HEK293T (cell line): ENCODE measurements at regions not wholly inside any gene's neighbourhood (a gene's known extent, or its start where the extent isn't known, plus 50 kb on each side); places are given as distances from the start of the nearest gene placed in this dataset.

ENCODE experiments used
- CTCF ChIA-PET: fragments of 350-600 bp; formaldehyde crosslinking; extraction: SDS; loops from one replicate; lab custom pipeline; 2021; ENCODE audit warnings: antibody characterized with exemption, inconsistent platforms; lab: Yijun Ruan, JAX
- POLR2A ChIA-PET: fragments of 350-600 bp; formaldehyde crosslinking; extraction: SDS; loops from one replicate; lab custom pipeline; 2020; ENCODE audit warnings: antibody characterized with exemption, inconsistent platforms; lab: Yijun Ruan, JAX
- DNase-seq: peaks from one replicate; pipeline ENCODE4 v3.0.0; 2012; ENCODE audit warnings: mixed read lengths; ENCODE audit errors: extremely low spot score
- ARNT ChIP-seq: fragments of 450-650 bp; IDR thresholded peaks from 2 replicates; pipeline ENCODE4 v1.6.1; 2017; ENCODE audit warnings: mild to moderate bottlenecking
- BHLHE40 ChIP-seq: fragments of 450-650 bp; IDR thresholded peaks from 2 replicates; pipeline ENCODE4 v1.6.1; 2016; ENCODE audit warnings: mild to moderate bottlenecking, moderate library complexity, borderline replicate concordance
- CTBP1 ChIP-seq: fragments of 450-650 bp; IDR thresholded peaks from 2 replicates; pipeline ENCODE4 v1.6.1; 2016; ENCODE audit warnings: borderline replicate concordance
- ELF4 ChIP-seq: fragments of 450-650 bp; IDR thresholded peaks from 2 replicates; pipeline ENCODE4 v1.6.1; 2017; ENCODE audit warnings: antibody characterized with exemption
- FOXA1 ChIP-seq: fragments of 450-650 bp; IDR thresholded peaks from 2 replicates; pipeline ENCODE4 v1.6.1; 2016; ENCODE audit warnings: mild to moderate bottlenecking
- FOXK2 ChIP-seq: fragments of 450-650 bp; IDR thresholded peaks from 2 replicates; pipeline ENCODE4 v1.6.1; 2016; ENCODE audit warnings: mild to moderate bottlenecking
- FOXM1 ChIP-seq: fragments of 450-650 bp; IDR thresholded peaks from 2 replicates; pipeline ENCODE4 v1.6.1; 2017; ENCODE audit warnings: mild to moderate bottlenecking, borderline replicate concordance
- HDGF ChIP-seq: fragments of 450-650 bp; IDR thresholded peaks from 2 replicates; pipeline ENCODE4 v1.6.1; 2017; ENCODE audit warnings: antibody characterized with exemption, borderline replicate concordance
- L3MBTL2 ChIP-seq: fragments of 450-650 bp; conservative IDR thresholded peaks from 2 replicates; pipeline ENCODE4 v1.6.1; 2016; ENCODE audit warnings: mild to moderate bottlenecking
- LEF1 ChIP-seq: fragments of 450-650 bp; IDR thresholded peaks from 2 replicates; pipeline ENCODE4 v1.6.1; 2017; ENCODE audit warnings: mild to moderate bottlenecking, borderline replicate concordance
- NFRKB ChIP-seq: fragments of 450-650 bp; IDR thresholded peaks from 2 replicates; pipeline ENCODE4 v1.6.1; 2016; ENCODE audit warnings: mild to moderate bottlenecking, moderate library complexity
- SP1 ChIP-seq: fragments of 450-650 bp; IDR thresholded peaks from 2 replicates; pipeline ENCODE4 v1.6.1; 2017
- SUZ12 ChIP-seq: fragments of 450-650 bp; IDR thresholded peaks from 2 replicates; pipeline ENCODE4 v1.6.1; 2016; ENCODE audit warnings: mild to moderate bottlenecking
- TARDBP ChIP-seq: fragments of 450-650 bp; IDR thresholded peaks from 2 replicates; pipeline ENCODE4 v1.6.1; 2016
- ZNF384 ChIP-seq: fragments of 450-650 bp; IDR thresholded peaks from 2 replicates; pipeline ENCODE4 v1.6.1; 2016
- TF ChIP-seq, protein P1 (sequence below): fragments of 450-650 bp; IDR thresholded peaks from 2 replicates; pipeline ENCODE4 v1.6.1; 2016

DNA sequence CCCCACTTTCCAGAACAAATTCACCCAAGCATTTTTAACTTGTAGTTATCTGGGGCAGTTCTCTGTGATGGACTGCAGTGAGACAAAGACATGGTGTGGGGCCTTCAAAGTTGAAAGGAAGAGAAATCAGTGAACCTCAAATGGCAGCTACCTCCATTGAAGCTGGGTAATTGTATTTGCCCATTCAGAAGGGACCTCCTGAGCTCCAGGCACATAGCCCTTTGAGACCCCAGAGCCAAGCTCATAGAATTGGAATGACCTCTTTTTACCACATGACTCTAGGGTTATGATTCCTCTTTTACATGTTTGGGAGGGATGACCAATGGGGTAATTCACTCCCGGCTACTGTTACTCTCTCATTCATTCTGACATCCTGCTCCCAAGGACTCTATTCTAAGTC, 368.4 kb upstream of the ITGA1 start:
- TF ChIP-seq SUZ12 (no peak), ZNF384 (no peak)
- ChIA-PET POLR2A (no interaction called here), CTCF (no interaction called here)
- no peak for DNase-seq

DNA sequence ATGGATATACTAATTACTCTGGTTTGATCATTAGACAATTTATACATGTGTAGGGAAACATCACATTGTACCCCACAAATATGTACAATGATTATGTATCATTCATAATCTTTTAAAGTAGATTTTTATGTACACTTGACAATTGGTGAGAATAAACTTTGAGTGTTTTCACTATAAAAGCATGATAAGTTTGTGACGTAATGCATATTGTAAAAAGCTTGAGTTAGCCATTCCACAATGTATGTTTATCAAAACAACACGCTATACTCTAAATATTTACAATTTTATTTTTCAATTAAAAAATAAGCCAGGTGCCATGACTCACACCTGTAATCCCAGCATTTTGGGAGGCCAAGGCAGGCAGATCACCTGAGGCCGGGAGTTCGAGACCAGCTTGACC, 360.1 kb upstream of the ITGA1 start:
- TF ChIP-seq TARDBP (no peak), NFRKB (no peak), CTBP1 (no peak), FOXM1 (no peak), L3MBTL2 (no peak)
- CTCF ChIA-PET = no interaction called here

DNA sequence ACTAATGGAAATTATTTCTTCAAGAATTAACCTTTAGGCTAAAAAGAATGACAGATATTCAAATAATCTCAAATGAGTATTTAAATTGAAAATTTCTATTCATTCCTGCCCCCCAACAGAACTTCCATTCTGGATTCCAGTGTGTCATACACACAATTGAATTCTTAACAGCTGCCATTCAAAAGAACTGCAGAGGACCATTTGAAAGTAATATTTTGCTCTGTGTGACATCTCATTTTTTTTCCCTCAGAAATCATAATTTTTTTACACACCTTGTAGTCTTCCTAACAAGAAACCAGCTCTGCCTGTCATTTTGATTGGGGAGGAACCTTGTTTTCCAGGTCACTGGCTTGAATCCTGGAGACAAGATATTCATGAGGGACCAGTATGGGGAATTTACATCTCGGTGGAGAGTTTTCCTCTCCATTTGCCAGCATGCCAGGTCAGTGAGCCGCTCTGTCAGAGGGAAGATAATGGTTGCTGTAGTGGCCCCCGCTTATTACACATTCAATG, 358.7 kb upstream of the ITGA1 start:
- CTCF ChIA-PET = no interaction called here
- POLR2A ChIA-PET = no interaction called here
- no peak for DNase-seq
- TF ChIP-seq L3MBTL2 (no peak), HDGF (no peak), CTBP1 (no peak), FOXM1 (no peak), ARNT (no peak), BHLHE40 (no peak), LEF1 (no peak), SP1 (no peak), NFRKB (no peak), SUZ12 (no peak), FOXK2 (no peak), ZNF384 (no peak), ELF4 (no peak)
- TF ChIP-seq, protein P1, sequence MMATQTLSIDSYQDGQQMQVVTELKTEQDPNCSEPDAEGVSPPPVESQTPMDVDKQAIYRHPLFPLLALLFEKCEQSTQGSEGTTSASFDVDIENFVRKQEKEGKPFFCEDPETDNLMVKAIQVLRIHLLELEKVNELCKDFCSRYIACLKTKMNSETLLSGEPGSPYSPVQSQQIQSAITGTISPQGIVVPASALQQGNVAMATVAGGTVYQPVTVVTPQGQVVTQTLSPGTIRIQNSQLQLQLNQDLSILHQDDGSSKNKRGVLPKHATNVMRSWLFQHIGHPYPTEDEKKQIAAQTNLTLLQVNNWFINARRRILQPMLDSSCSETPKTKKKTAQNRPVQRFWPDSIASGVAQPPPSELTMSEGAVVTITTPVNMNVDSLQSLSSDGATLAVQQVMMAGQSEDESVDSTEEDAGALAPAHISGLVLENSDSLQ = no peak

More for the DNA sequence above, 360.1 kb upstream of the ITGA1 start:
- POLR2A ChIA-PET = no interaction called here
- no peak for DNase-seq

DNA sequence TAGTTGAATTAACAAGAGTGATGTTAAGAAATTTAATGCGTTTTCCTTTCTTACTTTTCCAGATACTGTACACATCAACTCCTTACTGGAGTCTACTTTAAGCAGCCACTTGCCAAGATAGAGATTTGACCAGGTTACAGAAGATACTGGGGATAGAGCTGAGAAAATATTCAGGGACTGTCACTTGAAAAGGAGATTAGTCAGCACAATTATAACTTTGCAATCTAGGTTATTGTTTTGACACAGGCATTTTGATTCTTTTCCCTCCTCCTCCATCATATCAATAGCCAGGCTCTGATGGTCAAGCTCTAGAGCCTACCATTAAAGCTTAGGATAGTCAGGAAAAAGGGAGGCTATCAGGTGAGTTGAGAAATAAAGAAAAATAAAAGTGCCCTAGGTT, 345.9 kb upstream of the ITGA1 start:
- POLR2A ChIA-PET = no interaction called here
- TF ChIP-seq FOXK2 = no peak
- TF ChIP-seq CTBP1 = no peak
- no peak for TF ChIP-seq HDGF
- TF ChIP-seq LEF1 = no peak
- no peak for TF ChIP-seq BHLHE40
- no peak for TF ChIP-seq ZNF384
- TF ChIP-seq, protein P1 = no peak
- no peak for TF ChIP-seq SUZ12
- no peak for TF ChIP-seq FOXM1
- TF ChIP-seq L3MBTL2 = no peak
- no peak for TF ChIP-seq ARNT
- TF ChIP-seq NFRKB = no peak
- no peak for TF ChIP-seq FOXA1
- no peak for TF ChIP-seq TARDBP
- TF ChIP-seq ELF4 = no peak
- TF ChIP-seq SP1 = no peak
- DNase-seq = no peak
- CTCF ChIA-PET = no interaction called here

DNA sequence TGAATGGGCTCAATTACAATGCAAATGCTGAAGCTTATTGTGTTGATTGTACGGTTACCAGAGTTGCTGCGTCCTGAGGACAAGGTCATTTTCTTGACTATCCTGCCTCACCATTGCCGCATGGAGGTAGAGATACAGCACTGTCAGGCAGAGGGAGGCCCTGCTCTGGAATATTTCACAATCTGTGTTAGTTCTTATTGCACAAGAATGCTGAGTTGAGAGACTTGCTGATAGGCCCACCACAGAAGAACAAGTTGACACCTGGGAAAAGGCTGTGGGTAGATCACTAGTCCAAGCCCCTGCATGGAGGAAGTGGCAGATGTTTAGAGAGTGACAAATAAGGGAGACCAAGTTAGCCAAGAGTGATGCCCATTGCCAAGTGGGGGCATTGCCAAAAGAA, 344.5 kb upstream of the ITGA1 start:
- CTCF ChIA-PET = no interaction called here
- DNase-seq = no peak
- no peak for TF ChIP-seq ARNT
- no peak for TF ChIP-seq ZNF384
- no peak for TF ChIP-seq TARDBP
- TF ChIP-seq CTBP1 = no peak
- TF ChIP-seq, protein P1 = no peak
- no peak for TF ChIP-seq SUZ12
- TF ChIP-seq FOXM1 = no peak
- TF ChIP-seq FOXK2 = no peak
- TF ChIP-seq L3MBTL2 = no peak
- no peak for TF ChIP-seq LEF1
- TF ChIP-seq NFRKB = no peak
- no peak for TF ChIP-seq FOXA1
- no peak for TF ChIP-seq SP1
- TF ChIP-seq ELF4 = no peak
- no peak for TF ChIP-seq BHLHE40
- POLR2A ChIA-PET = no interaction called here

DNA sequence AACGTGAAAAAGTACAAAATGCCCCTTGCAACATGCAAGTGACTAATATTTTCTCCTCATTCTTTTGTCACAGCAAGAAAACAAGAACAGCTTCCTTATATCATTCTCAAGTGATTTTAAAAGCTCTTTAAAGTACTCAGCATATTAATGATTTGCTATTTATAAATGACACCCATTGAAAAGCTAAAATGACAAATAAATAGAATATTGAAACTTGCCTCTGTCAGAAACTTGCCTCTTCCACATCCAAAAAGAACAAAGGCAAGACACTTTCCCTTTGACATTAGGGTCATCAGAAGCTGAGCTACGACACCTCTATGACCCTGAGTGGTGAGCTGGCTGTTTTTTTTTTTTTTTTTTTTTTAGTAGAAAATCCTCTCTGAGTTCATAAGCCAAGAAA, 339.6 kb upstream of the ITGA1 start:
- ChIA-PET POLR2A (no interaction called here), CTCF (interaction anchor here (0.6 kb wide), 1 partner anchor 175 kb away, joined by 5 read pairs; no protein-coding TSS in a partner anchor)
- TF ChIP-seq, protein P1 = no peak
- TF ChIP-seq TARDBP (no peak), SP1 (no peak), FOXK2 (no peak), HDGF (no peak), ELF4 (no peak), ARNT (no peak), NFRKB (no peak)
- DNase-seq = no peak
